ENCODE measurements at regions not wholly inside any gene's neighbourhood (a gene's known extent, or its start where the extent isn't known, plus 50 kb on each side); places are given as distances from the start of the nearest gene placed in this dataset.

DNA sequence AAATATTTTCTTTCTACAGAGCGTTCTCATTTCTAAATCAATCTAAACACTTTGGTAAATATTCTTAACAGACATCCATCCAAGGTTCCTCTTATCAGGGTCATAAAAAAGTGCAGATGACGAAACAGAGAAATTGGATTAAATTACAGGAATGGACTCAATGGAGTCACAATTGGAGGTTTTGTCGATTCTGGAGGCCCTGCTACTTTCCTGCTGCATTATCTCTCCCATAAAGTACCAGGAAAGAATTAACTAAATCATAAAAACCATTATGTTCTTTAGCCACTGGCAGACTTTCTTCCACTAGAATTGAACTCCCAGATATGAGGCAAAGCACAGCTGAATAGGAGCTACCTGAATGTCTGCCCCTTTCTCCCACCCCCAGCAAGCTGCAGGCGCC, 610.6 kb downstream of the HDGFL1 start:
- TF ChIP-seq CTCF (IDR thresholded peaks at IDR 0.05) (no peak), POLR2A (IDR thresholded peaks at IDR 0.05) (no peak)

All from right lobe of liver (tissue), 4 donors.